Spleen (tissue), 11 donors: ENCODE measurements at regions not wholly inside any gene's neighbourhood (a gene's known extent, or its start where the extent isn't known, plus 50 kb on each side); places are given as distances from the start of the nearest gene placed in this dataset.

Source experiments
- DNase-seq: peaks from one replicate; pipeline ENCODE4 v3.0.0-alpha.2; 2020
- H3K27ac ChIP-seq, 8 donors: fragments of 200-600 bp; sonication (generic) in 7 of 8; 1 replicate in 4 of 8; 2 replicates in 4 of 8; pipeline versions ENCODE4 v1.5.0 to v1.8.0; 2016 to 2021; ENCODE audit warnings: inconsistent platforms in 4 of 8, mild to moderate bottlenecking in 4 of 8, moderate library complexity in 1 of 8
- H3K27me3 ChIP-seq, 7 donors: fragments of 200-600 bp; sonication (generic) in 6 of 7; replicated peaks in 1 of 7; 1 replicate in 4 of 7; 2 replicates in 3 of 7; pipeline versions ENCODE4 v1.5.0 to v1.8.0; 2016 to 2021; ENCODE audit warnings: inconsistent platforms in 3 of 7, mild to moderate bottlenecking in 1 of 7
- H3K36me3 ChIP-seq, 6 donors: fragments of 200-600 bp; sonication (generic) in 5 of 6; 1 replicate in 4 of 6; 2 replicates in 2 of 6; pipeline versions ENCODE4 v1.5.0 to v1.8.0; 2016 to 2021; ENCODE audit warnings: inconsistent platforms in 2 of 6
- H3K4me1 ChIP-seq, 6 donors: fragments of 200-600 bp; sonication (generic) in 5 of 6; 1 replicate in 3 of 6; 2 replicates in 3 of 6; pipeline versions ENCODE4 v1.5.0 to v1.8.0; 2016 to 2021; ENCODE audit warnings: inconsistent platforms in 3 of 6
- H3K4me3 ChIP-seq, 8 donors: fragments of 200-600 bp; sonication (generic) in 7 of 8; 1 replicate in 4 of 8; 2 replicates in 4 of 8; pipeline versions ENCODE4 v1.5.0 to v1.8.0; 2016 to 2021; ENCODE audit warnings: inconsistent platforms in 4 of 8, mild to moderate bottlenecking in 4 of 8, moderate library complexity in 2 of 8
- H3K9me3 ChIP-seq, 8 donors: fragments of 200-600 bp; sonication (generic) in 7 of 8; 1 replicate in 4 of 8; 2 replicates in 4 of 8; pipeline versions ENCODE4 v1.5.0 to v1.8.0; 2016 to 2021; ENCODE audit warnings: inconsistent platforms in 4 of 8
- CTCF ChIP-seq, 11 experiments: fragments of 200-600 bp in 7 of 11; fragments of 450-650 bp in 4 of 11; sonication (generic) in 4 of 11; IDR thresholded peaks in 8 of 11; conservative IDR thresholded peaks in 3 of 11; 1 replicate in 7 of 11; 2 replicates in 4 of 11; pipeline versions ENCODE4 v1.4.0 to v1.8.0; 2016 to 2021; ENCODE audit warnings: antibody characterized with exemption in 11 of 11, inconsistent platforms in 4 of 11, mild to moderate bottlenecking in 1 of 11
- POLR2A ChIP-seq, 3 donors: fragments of 450-650 bp; IDR thresholded peaks; one replicate each; pipeline ENCODE4 v1.5.1; 2017; ENCODE audit warnings: antibody characterized with exemption in 3 of 3, mild to moderate bottlenecking in 1 of 3
- POLR2AphosphoS5 ChIP-seq, 3 donors: sonication (generic); formaldehyde crosslinking; IDR thresholded peaks; one replicate each; pipeline ENCODE4 v1.5.1; 2017; ENCODE audit warnings: antibody characterized with exemption in 3 of 3
- WGBS, 5 donors: extraction: QIAGEN DNeasy Blood & Tissue Kit in 3 of 5; methylation state at CpG; one replicate each; pipeline versions ENCODE4 v1.1.5 to v1.1.7; 2013 to 2018; 5-methylcytosine and 5-hydroxymethylcytosine counted together
- intact Hi-C: fragments of 100-400 bp; cut with DNase I; formaldehyde crosslinking; loops from one replicate; pipeline ENCODE4 v1.15.0; 2023; ENCODE audit warnings: low total_unique reads
- donor health status: healthy with polysubstance abuse.
- donor health status: DM: no; HTN: no; CAD: no; lungs with moderate emphysema.
- donor health status: DM: no; HTN: no; CAD: no.
- donor health status: Bipolar disorder and iron deficiency.
- donor health status: healthy.
- donor health status: DM: no; HTN: no; CAD: no.
- donor health status: DM: yes; HTN: yes; CAD: no.

DNA sequence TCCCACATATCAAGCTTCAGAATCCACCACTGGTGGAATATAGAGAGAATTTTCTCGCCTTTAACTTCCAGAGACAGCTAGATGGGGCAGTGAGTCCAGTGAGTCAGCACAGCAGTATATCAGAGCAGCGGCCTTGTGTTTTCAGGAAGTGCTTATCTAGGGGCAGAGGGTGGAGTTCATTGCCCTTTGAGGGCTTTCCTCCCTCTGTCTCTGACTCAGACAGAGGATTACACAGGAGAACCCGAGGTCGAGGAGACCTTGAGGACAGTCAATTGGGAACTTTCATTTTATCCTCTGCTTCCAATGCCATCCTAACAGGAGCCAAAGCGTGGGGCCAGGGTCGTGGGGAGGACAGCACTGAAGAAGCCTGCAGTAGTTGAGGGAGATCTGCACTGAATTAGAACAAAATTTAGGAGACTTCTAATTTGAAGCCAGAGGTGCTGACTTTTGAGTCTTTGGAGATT is 109.6 kb upstream of the UMPS start:
- intact Hi-C loops: no loop called here
- no peak for DNase-seq
- Histone ChIP-seq H3K4me1 (peaks cover 13 to 34% (median 26%) of the 10 kb centered on the region in 6 donors), H3K27ac (peak overlapping the region in 7 of 8 donors; percentile 32 to 81 (median 75)), H3K4me3 (peak overlapping the region in 1 of 8 donors; percentile 29), H3K9me3 (no peaks in the 10 kb centered on the region), H3K36me3 (no peaks in the 10 kb centered on the region), H3K27me3 (no peaks in the 10 kb centered on the region)
- TF ChIP-seq CTCF (IDR thresholded peaks at IDR 0.05 in 8 of 11, conservative IDR thresholded peaks at IDR 0.05 in 3 of 11) (peak in 3 of 11 experiments; percentile 22 to 30 (median 27)), POLR2AphosphoS5 (IDR thresholded peaks at IDR 0.05) (peak in 1 of 3 donors; percentile 79), POLR2A (IDR thresholded peaks at IDR 0.05) (no peak)
- 19 to 33% (median 29%) methylated on average over 6 of the region's 6 CpGs for WGBS, 5 donors

DNA sequence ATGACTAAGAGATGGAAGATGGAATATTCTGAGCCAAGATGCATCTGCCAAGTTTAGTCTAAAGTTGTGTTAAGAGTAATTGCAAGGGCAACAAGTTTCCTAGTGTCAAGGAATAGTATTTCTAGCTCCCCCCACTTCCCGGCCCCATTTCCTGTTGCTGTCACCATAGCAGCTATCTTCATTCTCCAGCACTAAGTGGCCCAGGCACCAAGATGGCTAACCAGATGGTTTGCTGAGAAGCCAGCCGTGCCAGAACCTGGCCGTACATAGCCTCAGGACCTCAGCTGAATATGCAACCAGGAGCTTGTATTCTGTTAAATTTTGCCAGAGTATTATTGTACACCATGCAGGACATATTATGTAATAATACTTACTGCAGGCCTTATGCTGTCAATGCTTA is 108.8 kb upstream of the UMPS start:
- 31 to 39% (median 37%) methylated on average over 3 of the region's 3 CpGs for WGBS, 5 donors
- H3K27ac ChIP-seq: peak overlapping the region in 6 of 8 donors; percentile 32 to 81 (median 76)
- H3K4me3 ChIP-seq: no peak overlapping the region
- no peaks in the 10 kb centered on the region for H3K9me3 ChIP-seq
- DNase-seq: no peak
- H3K4me1 ChIP-seq: peaks cover 13 to 27% (median 23%) of the 10 kb centered on the region in 6 donors
- no peaks in the 10 kb centered on the region for H3K27me3 ChIP-seq
- intact Hi-C loops: no loop called here
- TF ChIP-seq POLR2AphosphoS5 (IDR thresholded peaks at IDR 0.05): peak in 1 of 3 donors; percentile 13
- no peak for TF ChIP-seq POLR2A (IDR thresholded peaks at IDR 0.05)
- H3K36me3 ChIP-seq: no peaks in the 10 kb centered on the region

DNA sequence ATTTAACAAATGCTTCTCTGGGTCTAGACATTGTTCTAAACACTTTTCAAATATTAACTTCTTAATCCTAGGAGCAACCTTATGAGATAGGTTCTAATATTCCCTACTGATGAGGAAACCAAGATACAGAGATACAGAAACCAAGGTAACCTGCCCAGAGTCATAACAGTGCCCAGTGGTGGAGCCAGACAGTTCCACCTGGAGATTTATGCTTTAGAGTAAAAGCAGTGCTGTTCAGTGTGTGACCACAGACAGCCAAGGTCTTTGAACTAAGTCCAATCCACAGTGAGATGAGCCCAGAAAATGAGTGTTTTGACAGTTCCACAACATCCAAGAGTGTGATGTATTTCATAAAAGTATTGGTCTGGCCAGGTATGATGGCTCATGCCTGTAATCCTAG is 105.2 kb upstream of the UMPS start:
- Histone ChIP-seq H3K36me3 (no peaks in the 10 kb centered on the region), H3K27ac (no peak overlapping the region), H3K9me3 (no peaks in the 10 kb centered on the region), H3K4me3 (no peak overlapping the region), H3K4me1 (peaks cover 11 to 20% (median 17%) of the 10 kb centered on the region in 6 donors), H3K27me3 (no peaks in the 10 kb centered on the region)
- intact Hi-C loops: no loop called here
- DNase-seq: no peak
- TF ChIP-seq CTCF (IDR thresholded peaks at IDR 0.05 in 8 of 11, conservative IDR thresholded peaks at IDR 0.05 in 3 of 11) (no peak), POLR2A (IDR thresholded peaks at IDR 0.05) (no peak), POLR2AphosphoS5 (IDR thresholded peaks at IDR 0.05) (no peak)

DNA sequence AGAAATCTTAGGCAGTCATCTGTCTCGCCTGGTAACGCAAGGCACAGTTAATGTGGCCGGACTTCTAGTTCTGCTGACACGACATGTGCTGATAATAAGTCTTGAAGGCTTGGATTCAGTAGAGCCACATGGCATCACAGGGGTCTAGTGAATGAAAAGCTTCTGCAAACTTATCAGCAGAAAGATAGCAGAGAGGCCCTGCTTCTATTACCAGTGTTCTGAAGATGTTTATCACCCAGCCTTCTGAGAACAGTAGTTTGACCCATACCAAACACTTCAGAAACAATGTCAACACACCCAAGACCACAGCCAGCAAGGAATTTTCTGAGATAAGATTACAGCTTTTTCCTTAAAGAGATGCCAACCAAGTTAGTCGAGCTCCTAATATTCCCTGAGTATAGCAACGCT is 102.7 kb upstream of the UMPS start:
- intact Hi-C loops: no loop called here
- no peaks in the 10 kb centered on the region for H3K4me1 ChIP-seq
- no peaks in the 10 kb centered on the region for H3K9me3 ChIP-seq
- H3K4me3 ChIP-seq: no peak overlapping the region
- TF ChIP-seq POLR2A (IDR thresholded peaks at IDR 0.05) (no peak), POLR2AphosphoS5 (IDR thresholded peaks at IDR 0.05) (no peak), CTCF (IDR thresholded peaks at IDR 0.05 in 8 of 11, conservative IDR thresholded peaks at IDR 0.05 in 3 of 11) (no peak)
- DNase-seq: no peak
- 73 to 93% (median 84%) methylated on average over 6 of the region's 6 CpGs for WGBS, 5 donors
- H3K36me3 ChIP-seq: peaks cover 0 to 4% (median 0%) of the 10 kb centered on the region in 6 donors
- no peaks in the 10 kb centered on the region for H3K27me3 ChIP-seq
- no peak overlapping the region for H3K27ac ChIP-seq

DNA sequence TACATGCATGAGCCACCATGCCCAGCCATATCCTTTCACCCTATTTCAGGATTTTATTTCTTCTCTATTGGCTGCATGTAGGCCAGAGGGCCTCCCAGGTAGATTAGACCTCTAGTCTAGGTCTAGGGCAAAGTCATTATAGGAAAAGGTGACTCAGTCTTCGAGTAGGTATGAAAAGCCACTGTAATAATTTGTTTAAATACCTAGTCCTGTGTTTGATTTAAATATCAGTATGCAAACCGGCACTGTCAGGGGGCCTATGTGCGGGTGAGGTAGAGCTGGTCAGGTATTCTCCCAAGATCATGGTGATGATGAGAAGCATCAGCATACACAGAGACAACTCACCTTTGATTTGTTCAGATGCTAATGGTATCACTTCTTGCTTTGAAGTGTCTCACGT is 101.4 kb upstream of the UMPS start:
- intact Hi-C loops: no loop called here
- H3K36me3 ChIP-seq: peaks cover 0 to 15% (median under 1%) of the 10 kb centered on the region in 6 donors
- H3K4me1 ChIP-seq: peaks cover 0 to 6% (median 0%) of the 10 kb centered on the region in 6 donors
- no peaks in the 10 kb centered on the region for H3K9me3 ChIP-seq
- 63 to 84% (median 68%) methylated on average over 4 of the region's 4 CpGs for WGBS, 5 donors
- DNase-seq: no peak
- no peak overlapping the region for H3K27ac ChIP-seq
- no peak overlapping the region for H3K4me3 ChIP-seq
- TF ChIP-seq POLR2A (IDR thresholded peaks at IDR 0.05) (no peak), CTCF (IDR thresholded peaks at IDR 0.05 in 8 of 11, conservative IDR thresholded peaks at IDR 0.05 in 3 of 11) (no peak), POLR2AphosphoS5 (IDR thresholded peaks at IDR 0.05) (no peak)
- no peaks in the 10 kb centered on the region for H3K27me3 ChIP-seq
